WTC11 (cell line): ENCODE measurements at regions not wholly inside any gene's neighbourhood (a gene's known extent, or its start where the extent isn't known, plus 50 kb on each side); places are given as distances from the start of the nearest gene placed in this dataset.

Experiments used
- ZNF317 ChIP-seq: sonication (generic); formaldehyde crosslinking; IDR thresholded peaks from 2 replicates; pipeline ENCODE4 v1.8.1; 2023; ENCODE audit warnings: low read depth, mild to moderate bottlenecking, moderate library complexity, missing genetic modification reagents, borderline replicate concordance
- TF ChIP-seq, protein P1 (sequence below): fragments of 200-600 bp; IDR thresholded peaks from 2 replicates; pipeline ENCODE4 v1.8.0; 2022; ENCODE audit warnings: antibody characterized with exemption
- TF ChIP-seq, protein P2 (sequence below): sonication (generic); formaldehyde crosslinking; IDR thresholded peaks from 2 replicates; pipeline ENCODE4 v1.8.1; 2022; ENCODE audit warnings: low read depth, mild to moderate bottlenecking, moderate library complexity, missing genetic modification reagents, borderline replicate concordance
- TF ChIP-seq, protein P3 (sequence below): sonication (generic); formaldehyde crosslinking; IDR thresholded peaks from 2 replicates; pipeline ENCODE4 v1.8.0; 2022; ENCODE audit warnings: mild to moderate bottlenecking, missing genetic modification reagents

DNA sequence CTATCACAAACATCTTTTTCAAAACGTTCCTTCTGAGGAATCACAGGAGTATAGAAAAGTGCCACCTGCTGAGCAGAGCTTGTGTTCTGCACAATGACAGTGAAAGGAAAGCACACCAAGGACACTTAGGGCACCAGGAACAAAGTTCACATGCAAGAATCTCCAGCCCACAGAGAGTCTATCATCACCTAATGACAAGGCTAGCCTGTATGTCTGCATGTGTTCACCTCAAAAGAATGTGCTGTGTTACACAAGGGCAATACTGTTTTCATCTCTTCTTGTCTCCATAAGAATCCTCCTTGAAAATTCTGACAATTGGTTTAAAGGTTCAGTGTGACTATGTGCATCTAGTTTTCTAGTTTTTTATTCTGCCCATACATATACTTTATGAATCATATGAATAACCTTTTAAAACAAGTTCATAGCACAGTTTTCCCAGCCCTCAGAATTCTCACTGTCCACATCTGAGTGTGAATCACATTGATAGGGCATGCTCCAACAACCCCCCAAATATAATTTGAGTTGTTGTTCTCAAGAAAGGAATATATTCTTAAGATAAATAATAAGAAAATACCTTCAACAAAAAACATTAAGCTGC is 118.0 kb downstream of the PWWP3B start:
- TF ChIP-seq, protein P1, sequence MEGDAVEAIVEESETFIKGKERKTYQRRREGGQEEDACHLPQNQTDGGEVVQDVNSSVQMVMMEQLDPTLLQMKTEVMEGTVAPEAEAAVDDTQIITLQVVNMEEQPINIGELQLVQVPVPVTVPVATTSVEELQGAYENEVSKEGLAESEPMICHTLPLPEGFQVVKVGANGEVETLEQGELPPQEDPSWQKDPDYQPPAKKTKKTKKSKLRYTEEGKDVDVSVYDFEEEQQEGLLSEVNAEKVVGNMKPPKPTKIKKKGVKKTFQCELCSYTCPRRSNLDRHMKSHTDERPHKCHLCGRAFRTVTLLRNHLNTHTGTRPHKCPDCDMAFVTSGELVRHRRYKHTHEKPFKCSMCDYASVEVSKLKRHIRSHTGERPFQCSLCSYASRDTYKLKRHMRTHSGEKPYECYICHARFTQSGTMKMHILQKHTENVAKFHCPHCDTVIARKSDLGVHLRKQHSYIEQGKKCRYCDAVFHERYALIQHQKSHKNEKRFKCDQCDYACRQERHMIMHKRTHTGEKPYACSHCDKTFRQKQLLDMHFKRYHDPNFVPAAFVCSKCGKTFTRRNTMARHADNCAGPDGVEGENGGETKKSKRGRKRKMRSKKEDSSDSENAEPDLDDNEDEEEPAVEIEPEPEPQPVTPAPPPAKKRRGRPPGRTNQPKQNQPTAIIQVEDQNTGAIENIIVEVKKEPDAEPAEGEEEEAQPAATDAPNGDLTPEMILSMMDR, result no peak
- TF ChIP-seq, protein P2, sequence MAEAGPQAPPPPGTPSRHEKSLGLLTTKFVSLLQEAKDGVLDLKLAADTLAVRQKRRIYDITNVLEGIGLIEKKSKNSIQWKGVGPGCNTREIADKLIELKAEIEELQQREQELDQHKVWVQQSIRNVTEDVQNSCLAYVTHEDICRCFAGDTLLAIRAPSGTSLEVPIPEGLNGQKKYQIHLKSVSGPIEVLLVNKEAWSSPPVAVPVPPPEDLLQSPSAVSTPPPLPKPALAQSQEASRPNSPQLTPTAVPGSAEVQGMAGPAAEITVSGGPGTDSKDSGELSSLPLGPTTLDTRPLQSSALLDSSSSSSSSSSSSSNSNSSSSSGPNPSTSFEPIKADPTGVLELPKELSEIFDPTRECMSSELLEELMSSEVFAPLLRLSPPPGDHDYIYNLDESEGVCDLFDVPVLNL (CRISPR knock-in tag), result no peak
- TF ChIP-seq ZNF317 (CRISPR knock-in tag), result no peak
- TF ChIP-seq, protein P3, sequence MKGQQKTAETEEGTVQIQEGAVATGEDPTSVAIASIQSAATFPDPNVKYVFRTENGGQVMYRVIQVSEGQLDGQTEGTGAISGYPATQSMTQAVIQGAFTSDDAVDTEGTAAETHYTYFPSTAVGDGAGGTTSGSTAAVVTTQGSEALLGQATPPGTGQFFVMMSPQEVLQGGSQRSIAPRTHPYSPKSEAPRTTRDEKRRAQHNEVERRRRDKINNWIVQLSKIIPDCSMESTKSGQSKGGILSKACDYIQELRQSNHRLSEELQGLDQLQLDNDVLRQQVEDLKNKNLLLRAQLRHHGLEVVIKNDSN, result no peak
